K562 (cell line): ENCODE measurements at regions not wholly inside any gene's neighbourhood (a gene's known extent, or its start where the extent isn't known, plus 50 kb on each side); places are given as distances from the start of the nearest gene placed in this dataset.
A peak's percentile ranks its signal among the peaks of the same experiment; 100 is the strongest.

Experiments
- EZH2 ChIP-seq: IDR thresholded peaks from 2 replicates; pipeline ENCODE4 v1.6.1; 2012; ENCODE audit warnings: low read depth, mild to moderate bottlenecking, inconsistent platforms, low read length, borderline replicate concordance
- MYC ChIP-seq, 2 experiments: fragments of 250-450 bp in 1 of 2; sonication (Bioruptor Pico) in 1 of 2; IDR thresholded peaks; 2 replicates each; pipeline versions ENCODE4 v1.5.1 to v1.6.1; 2012 to 2021; ENCODE audit warnings: low read depth in 2 of 2, borderline replicate concordance in 1 of 2, improper control_type of control experiment in 1 of 2, low read length in 1 of 2, mild to moderate bottlenecking in 1 of 2, moderate library complexity in 1 of 2
- PURB ChIP-seq: sonication (generic); formaldehyde crosslinking; IDR thresholded peaks from 2 replicates; pipeline ENCODE4 v1.9.0; 2021; ENCODE audit warnings: low read depth, mild to moderate bottlenecking, missing genetic modification reagents
- SRSF1 ChIP-seq: fragments of 200-400 bp; formaldehyde crosslinking; IDR thresholded peaks from 2 replicates; pipeline ENCODE4 v1.6.1; 2017; ENCODE audit warnings: mild to moderate bottlenecking, low read depth, low read length, moderate library complexity
- TRIM24 ChIP-seq, 2 experiments: fragments of 450-650 bp; IDR thresholded peaks; 2 replicates each; pipeline ENCODE4 v1.6.1; 2016
- ZFX ChIP-seq: sonication (generic); formaldehyde crosslinking; IDR thresholded peaks from 2 replicates; pipeline ENCODE4 v1.8.0; 2022; ENCODE audit warnings: mild to moderate bottlenecking, missing genetic modification reagents, moderate library complexity
- ZNF143 ChIP-seq: sonication (generic); formaldehyde crosslinking; IDR thresholded peaks from 2 replicates; pipeline ENCODE4 v1.9.0; 2022; ENCODE audit warnings: mild to moderate bottlenecking, missing genetic modification reagents
- ZNF165 ChIP-seq: fragments of 250-450 bp; sonication (Bioruptor Pico); IDR thresholded peaks from 2 replicates; pipeline ENCODE4 v1.4.0; 2020; ENCODE audit warnings: borderline replicate concordance
- ZNF551 ChIP-seq: fragments of 250-450 bp; sonication (Bioruptor Pico); IDR thresholded peaks from 2 replicates; pipeline ENCODE4 v1.5.0; 2021; ENCODE audit warnings: mild to moderate bottlenecking, moderate library complexity
- ZNF592 ChIP-seq: fragments of 450-650 bp; IDR thresholded peaks from 2 replicates; pipeline ENCODE4 v1.6.1; 2017; ENCODE audit warnings: antibody characterized with exemption, mild to moderate bottlenecking
- ZNF696 ChIP-seq: fragments of 250-450 bp; sonication (Bioruptor Pico); conservative IDR thresholded peaks from 2 replicates; pipeline ENCODE4 v1.4.0; 2020; ENCODE audit warnings: mild to moderate bottlenecking, moderate library complexity
- ZSCAN29 ChIP-seq: fragments of 450-650 bp; IDR thresholded peaks from 2 replicates; pipeline ENCODE4 v1.6.1; 2017
- TF ChIP-seq, protein P1 (sequence below): fragments of 450-650 bp; conservative IDR thresholded peaks from 2 replicates; pipeline ENCODE4 v1.6.1; 2016; ENCODE audit warnings: missing genetic modification characterization, low read depth, mild to moderate bottlenecking, missing compliant biosample characterization, moderate library complexity
- TF ChIP-seq, protein P2 (sequence below): fragments of 450-650 bp; IDR thresholded peaks from 2 replicates; pipeline ENCODE4 v1.6.1; 2016; ENCODE audit warnings: low read depth

DNA sequence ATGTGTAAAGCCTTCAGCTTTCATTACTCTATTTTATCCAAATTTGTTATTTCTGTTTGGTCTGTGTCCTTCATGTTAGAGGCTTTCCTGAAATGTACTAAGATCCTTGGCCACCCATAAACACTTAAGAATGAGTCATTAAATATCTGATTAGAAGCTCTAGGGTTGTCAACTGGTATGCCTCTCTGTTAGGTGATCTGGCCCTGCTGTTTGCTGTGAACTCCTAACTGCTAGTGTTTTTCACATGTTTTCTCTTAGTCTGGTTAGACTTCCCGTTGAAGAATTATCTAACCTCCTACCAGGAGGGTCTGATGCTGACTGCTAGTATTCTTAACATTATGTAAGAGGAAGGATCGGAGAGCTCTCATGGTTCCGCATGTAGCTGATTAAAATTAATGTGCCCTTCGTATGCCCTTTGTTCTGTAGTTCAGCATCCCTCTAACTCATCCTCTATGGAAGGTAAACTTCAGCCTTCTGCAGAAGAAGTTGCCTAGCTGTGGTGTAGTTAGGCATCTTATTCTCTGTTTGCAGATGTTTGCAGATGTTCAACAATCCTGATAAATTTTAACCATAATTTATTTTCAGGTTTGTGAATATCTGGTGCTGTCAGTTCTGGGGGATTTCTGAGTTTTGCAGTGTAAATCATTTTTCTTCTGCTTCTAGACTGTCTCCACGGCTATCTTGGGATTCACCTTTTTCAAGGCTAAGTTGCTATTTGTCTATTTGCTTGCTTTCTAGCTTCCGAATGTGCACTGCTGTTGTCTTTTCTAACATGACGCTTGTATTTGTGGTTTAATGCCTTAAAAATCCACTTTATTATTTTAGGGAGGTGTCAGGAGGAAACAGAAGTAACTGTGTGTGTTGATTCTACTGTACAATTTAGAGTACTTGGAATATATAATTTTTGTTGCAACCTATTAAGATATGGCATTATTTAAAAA lies 207.2 kb upstream of the SPRY2 start (continued):
- TF ChIP-seq ZFX (CRISPR knock-in tag) (peak; percentile 26; the same call in 1 of the 2 replicates), EZH2 (no peak), ZNF143 (no peak), ZNF165 (CRISPR knock-in tag) (no peak), SRSF1 (no peak), ZNF696 (CRISPR knock-in tag) (no peak), ZNF592 (no peak), ZSCAN29 (no peak), ZNF551 (CRISPR knock-in tag) (no peak), PURB (CRISPR knock-in tag) (0 out of 2 replicates have a peak, but pooled peaks have one; percentile 42), TRIM24 (IDR thresholded peaks at IDR 0.05) (no peak), MYC (IDR thresholded peaks at IDR 0.05; ENCODE audit: low read depth, low read length) (no peak), MYC (CRISPR knock-in tag; IDR thresholded peaks at IDR 0.05; ENCODE audit: borderline replicate concordance, low read depth) (no peak)
- TF ChIP-seq, protein P1, sequence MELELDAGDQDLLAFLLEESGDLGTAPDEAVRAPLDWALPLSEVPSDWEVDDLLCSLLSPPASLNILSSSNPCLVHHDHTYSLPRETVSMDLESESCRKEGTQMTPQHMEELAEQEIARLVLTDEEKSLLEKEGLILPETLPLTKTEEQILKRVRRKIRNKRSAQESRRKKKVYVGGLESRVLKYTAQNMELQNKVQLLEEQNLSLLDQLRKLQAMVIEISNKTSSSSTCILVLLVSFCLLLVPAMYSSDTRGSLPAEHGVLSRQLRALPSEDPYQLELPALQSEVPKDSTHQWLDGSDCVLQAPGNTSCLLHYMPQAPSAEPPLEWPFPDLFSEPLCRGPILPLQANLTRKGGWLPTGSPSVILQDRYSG (tag): no peak
- TF ChIP-seq, protein P2, sequence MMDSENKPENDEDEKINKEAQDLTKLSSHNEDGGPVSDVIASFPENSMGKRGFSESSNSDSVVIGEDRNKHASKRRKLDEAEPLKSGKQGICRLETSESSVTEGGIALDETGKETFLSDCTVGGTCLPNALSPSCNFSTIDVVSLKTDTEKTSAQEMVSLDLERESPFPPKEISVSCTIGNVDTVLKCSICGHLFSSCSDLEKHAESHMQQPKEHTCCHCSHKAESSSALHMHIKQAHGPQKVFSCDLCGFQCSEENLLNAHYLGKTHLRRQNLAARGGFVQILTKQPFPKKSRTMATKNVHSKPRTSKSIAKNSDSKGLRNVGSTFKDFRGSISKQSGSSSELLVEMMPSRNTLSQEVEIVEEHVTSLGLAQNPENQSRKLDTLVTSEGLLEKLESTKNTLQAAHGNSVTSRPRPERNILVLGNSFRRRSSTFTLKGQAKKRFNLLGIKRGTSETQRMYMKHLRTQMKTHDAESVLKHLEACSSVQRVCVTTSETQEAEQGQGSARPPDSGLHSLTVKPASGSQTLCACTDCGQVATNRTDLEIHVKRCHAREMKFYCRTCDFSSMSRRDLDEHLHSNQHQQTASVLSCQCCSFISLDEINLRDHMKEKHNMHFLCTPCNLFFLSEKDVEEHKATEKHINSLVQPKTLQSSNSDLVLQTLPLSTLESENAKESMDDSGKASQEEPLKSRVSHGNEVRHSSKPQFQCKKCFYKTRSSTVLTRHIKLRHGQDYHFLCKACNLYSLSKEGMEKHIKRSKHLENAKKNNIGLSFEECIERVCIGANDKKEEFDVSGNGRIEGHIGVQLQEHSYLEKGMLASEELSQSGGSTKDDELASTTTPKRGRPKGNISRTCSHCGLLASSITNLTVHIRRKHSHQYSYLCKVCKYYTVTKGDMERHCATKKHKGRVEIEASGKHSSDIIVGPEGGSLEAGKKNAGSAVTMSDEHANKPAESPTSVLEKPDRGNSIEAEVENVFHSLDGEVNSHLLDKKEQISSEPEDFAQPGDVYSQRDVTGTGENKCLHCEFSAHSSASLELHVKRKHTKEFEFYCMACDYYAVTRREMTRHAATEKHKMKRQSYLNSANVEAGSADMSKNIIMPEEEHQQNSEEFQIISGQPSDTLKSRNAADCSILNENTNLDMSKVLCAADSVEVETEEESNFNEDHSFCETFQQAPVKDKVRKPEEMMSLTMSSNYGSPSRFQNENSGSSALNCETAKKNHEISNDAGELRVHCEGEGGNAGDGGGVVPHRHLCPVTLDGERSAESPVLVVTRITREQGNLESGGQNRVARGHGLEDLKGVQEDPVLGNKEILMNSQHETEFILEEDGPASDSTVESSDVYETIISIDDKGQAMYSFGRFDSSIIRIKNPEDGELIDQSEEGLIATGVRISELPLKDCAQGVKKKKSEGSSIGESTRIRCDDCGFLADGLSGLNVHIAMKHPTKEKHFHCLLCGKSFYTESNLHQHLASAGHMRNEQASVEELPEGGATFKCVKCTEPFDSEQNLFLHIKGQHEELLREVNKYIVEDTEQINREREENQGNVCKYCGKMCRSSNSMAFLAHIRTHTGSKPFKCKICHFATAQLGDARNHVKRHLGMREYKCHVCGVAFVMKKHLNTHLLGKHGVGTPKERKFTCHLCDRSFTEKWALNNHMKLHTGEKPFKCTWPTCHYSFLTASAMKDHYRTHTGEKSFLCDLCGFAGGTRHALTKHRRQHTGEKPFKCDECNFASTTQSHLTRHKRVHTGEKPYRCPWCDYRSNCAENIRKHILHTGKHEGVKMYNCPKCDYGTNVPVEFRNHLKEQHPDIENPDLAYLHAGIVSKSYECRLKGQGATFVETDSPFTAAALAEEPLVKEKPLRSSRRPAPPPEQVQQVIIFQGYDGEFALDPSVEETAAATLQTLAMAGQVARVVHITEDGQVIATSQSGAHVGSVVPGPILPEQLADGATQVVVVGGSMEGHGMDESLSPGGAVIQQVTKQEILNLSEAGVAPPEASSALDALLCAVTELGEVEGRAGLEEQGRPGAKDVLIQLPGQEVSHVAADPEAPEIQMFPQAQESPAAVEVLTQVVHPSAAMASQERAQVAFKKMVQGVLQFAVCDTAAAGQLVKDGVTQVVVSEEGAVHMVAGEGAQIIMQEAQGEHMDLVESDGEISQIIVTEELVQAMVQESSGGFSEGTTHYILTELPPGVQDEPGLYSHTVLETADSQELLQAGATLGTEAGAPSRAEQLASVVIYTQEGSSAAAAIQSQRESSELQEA: no peak
